HG02840 (cell line): ENCODE measurements at regions not wholly inside any gene's neighbourhood (a gene's known extent, or its start where the extent isn't known, plus 50 kb on each side); places are given as distances from the start of the nearest gene placed in this dataset.
"Not testable (repeated sequence)": the region's sequence is repeated elsewhere in the genome, so short reads cannot be mapped to it uniquely, and the experiment has no call there.

Source experiments
- ATAC-seq: cut with Tn5 transposase; IDR thresholded peaks from one replicate; pipeline ENCODE4 v1.9.1; 2021; ENCODE audit warnings: mild to moderate bottlenecking, moderate library complexity, moderate number of reproducible peaks; ENCODE audit not compliant: unreplicated experiment, low FRiP score

DNA sequence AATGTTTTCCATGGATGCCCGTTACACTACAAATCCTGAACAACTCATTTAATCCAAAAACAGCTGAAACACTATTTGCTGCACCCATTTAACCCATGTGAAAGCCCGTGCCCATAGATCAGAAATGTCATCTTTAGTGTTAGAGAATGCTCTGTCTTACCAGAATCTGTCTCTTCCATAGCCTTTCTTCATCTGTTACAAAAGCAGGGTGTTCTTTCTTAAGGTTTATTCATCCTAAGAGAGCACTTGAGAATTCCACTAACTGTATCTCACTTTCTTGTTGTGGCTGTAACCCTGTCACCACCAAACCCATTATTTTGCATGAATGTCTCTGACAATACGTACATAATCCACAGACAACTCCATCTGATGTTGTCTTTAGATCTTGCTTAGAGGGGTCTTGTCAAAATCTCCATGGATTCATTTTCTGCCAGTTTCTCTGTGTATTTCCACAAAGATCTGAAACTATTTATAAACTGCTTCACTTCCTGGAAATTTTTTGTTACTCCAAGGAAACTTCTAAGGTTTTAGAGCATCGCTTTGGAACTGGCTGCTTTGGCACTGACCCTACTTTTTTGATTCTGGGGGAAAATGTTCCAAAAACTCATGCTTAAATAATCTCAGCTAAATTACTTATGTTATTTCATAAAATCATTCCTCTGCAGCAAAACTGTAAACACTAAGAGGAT lies 167.8 kb upstream of the CCDC54 start:
- no peak for ATAC-seq

DNA sequence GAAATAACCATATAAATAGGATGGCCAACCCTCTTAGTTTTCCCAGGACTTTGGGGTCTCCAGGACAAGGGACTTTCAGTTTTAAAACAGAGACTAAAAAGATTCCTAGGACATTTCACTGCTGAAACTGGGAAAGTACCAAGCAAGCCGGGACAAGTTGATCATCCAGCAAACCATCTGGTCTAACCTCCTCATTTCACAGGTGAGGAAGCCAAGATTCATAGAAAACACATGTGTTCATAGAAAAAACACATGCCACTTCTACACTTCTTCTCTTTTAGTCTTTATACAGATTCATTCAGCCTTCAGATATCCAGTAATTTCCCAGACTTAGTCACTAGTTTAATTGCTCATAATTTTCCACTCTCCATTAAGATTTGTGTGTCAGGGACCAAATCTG lies 165.6 kb upstream of the CCDC54 start:
- no peak for ATAC-seq

DNA sequence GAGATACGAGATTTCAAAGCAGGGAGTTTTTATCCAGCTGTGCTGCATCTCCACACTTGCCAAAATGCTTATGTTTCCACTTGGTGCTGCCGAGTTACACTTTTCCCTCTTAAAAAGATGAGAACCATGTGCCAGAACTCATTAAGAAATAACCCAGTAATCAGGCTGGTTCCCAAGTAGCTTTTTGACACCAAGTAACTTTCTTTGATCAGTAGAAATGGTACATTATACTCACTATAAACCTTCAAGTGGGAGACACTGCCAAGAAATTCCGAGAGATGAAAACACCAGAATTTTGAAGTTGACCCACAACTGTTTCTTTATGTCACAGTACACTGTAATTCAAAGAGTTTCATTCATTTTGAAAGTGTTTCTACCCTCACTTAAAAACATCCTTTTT lies 164.6 kb upstream of the CCDC54 start:
- no peak for ATAC-seq

DNA sequence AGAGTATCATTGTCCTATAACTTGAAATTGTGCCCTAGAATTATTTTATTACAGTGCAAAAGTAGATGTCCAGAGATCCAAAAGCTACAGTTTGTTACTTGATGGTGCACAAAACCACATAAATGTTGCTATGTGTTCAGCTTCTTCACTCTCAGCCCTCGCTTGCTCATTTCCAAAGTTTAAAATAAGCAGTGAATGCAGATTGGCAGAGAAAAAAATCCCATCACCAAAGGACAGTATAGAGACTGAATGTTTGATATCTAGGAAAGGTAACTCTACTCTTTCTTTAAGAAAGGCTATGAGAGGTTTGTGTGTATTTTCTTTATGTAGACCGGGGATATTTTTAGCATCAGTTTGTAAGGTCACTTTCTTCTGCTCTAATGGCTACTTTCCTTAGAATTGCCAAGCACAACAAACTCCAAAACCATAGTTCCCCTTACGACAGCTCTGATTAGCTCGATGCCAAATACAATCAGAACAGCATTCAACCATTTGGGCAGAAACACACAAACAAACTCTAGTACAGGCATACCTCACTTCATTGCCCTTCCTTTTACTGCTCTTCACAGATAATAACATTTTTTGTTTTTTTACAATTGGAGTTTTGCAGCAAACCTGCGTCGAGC lies 164.1 kb upstream of the CCDC54 start:
- ATAC-seq: no peak

DNA sequence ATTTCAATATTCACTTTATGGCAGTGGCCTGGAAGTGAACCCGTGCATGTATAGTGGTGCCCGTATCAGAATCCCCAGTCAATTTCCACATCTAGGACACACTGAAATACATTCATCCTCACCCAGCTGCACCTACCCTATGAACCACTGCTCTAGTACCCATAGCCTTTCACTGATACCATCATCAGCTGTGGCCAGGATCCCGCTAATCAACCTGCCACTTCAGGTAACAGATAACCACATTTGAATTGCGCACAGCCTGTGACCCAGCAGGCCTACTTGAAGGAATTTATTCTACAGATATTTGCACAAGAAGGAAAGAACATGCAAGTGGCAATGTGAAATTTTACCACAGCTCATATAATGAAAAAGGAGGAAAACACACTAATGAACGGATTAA lies 161.0 kb upstream of the CCDC54 start:
- no peak for ATAC-seq

DNA sequence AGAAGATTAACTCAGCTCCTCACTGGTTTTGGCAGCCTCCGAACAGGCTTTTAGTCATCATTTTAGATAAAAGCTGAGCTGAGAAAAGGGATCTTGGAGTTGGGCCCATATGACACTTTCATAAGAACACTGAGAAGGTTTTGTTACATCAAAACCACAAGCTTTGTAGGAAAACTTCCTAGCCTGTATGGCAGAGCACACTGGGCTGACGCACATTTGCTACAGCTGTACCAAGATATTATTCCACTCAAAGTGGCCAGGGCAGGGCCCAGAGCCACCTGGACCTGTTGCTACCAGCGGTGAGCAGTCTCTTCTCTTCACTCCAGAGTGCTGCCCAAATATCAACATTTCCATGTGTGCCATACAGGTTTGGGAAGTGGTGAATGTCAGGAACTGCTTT lies 160.5 kb upstream of the CCDC54 start:
- no peak for ATAC-seq

DNA sequence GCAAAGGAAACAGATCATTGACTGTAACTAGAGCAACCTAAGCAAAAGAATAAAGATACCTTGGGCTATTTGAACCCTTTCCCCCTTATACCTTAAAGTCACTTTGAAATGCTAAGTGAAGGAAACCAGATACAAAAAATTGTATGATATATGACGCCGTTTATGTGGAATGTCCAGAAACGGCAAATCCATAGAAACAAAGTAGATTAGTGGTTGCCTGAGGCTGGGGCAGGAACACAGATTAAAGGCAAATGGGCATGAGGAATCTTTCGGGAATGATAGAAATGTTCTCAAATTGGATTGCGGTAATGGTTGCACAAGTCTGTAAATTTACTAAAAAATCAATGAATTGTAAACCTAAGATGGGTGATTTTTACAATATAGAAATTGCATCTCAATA lies 160.1 kb upstream of the CCDC54 start:
- no peak for ATAC-seq

DNA sequence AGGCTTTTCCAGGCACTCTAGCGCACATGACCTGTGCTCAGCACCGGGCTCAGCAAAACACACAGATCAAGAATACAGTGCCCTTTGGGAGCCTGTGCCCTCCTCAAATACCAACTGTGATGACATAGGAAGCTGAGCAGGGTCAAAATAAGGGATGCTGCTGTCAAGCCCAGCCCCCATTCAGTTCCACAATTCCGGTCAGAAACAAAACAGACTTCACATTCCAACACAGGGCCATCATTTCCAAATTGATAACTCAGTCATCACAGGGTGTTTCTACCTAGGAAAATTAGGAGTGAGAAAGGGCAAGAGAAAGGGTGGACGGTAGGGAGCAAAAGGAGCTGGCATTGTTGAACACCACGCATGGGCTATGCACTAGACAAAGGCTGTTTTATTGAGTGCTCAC lies 158.4 kb upstream of the CCDC54 start:
- ATAC-seq: no peak

DNA sequence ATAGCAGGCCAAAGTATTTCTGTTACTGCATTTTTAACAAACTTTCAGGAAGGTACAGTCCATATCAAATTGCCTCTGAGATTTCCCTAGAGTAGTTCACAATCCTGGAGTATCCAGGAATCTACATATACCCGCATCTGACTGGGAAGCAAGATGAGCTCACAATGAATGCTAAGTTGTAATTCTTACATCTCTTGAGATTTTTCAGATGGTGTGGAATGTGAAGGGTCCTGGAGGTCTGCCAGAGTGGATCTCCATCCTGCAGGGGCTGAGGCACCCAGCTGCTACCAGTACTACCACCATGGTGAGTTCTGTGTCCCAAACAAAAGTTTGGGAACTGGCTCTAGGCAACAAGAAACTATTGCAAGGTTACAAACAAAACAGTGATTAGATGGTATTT lies 156.7 kb upstream of the CCDC54 start:
- no peak for ATAC-seq

DNA sequence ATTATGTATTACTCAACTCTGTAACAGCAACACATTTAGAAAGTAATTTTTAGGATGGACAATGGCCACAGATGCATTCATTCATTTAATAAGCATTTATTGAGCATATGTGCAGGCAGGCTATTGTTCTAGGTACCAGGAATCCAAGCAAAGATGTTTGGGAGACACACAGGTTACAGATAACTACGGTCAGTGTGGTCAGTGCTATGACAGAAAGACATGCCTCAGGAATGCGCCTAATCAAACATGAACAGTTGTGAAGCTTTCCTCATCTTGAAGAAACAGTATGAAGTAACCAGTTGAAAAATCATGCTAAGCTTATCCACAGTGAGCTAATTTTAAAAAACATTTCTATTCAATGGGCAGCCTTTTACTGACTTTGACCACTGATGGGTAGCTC lies 155.4 kb upstream of the CCDC54 start:
- no peak for ATAC-seq

DNA sequence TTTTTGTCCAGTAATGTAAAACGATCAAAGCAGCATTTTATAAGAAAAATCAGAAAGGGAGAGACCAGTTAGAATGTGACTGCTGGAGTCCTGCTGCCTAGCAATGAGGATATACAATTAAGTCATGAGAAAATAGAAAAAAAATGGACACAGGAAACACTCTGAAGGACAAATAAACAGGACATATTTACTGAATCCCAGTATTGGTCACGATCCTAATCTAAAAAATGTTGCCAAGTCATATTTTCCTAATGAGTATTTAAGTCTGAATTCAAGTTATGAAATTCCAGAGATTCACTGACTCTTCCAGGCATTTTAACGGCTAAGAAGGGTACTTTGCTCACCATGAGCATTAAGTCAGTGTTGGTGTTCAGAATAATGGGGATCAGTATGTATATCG lies 154.3 kb upstream of the CCDC54 start:
- no peak for ATAC-seq

DNA sequence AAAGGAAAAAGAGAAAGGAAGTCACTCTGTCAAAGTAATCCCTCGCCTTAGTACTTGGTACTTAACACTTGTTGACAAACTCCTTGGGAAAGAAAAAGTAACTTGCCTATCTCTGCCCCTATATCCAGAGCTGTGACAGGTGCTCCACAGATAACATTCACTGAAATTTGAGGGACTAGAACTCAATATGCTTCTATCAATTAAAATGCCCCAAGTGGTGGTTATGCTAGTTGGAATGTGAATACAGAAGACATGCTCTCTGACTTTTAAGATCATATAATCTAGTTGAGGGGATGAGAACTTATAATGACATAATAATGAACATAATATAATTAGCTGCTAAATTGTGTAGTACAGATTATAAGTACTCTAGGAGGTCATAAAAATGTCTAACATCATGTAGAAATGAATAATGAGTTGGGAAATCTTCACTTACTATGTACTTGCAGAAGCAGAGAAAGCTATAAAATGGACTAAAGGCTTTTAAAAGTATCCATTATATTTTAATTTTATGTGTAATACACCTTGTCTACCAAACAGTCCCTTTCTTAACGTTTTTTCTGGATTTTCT lies 153.1 kb upstream of the CCDC54 start:
- ATAC-seq: no peak

DNA sequence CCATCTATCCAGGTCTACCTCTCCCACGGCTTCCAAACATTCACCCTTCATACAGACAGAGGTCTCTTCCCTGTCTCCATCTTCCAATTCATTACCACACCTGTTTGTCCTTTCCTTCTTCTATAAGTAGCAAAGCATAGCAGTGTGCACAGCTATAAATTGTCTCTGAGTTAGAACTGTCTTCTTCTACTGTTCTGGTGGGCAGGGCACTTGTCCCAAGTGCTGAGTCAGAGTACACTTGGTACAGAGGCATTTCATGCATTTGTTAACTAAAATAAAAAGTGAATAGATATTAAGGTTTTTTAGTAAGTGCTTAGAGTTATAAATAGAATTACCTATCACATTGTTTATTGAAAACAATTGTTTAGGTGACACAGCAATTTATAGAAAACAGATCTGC lies 150.1 kb upstream of the CCDC54 start:
- no peak for ATAC-seq

DNA sequence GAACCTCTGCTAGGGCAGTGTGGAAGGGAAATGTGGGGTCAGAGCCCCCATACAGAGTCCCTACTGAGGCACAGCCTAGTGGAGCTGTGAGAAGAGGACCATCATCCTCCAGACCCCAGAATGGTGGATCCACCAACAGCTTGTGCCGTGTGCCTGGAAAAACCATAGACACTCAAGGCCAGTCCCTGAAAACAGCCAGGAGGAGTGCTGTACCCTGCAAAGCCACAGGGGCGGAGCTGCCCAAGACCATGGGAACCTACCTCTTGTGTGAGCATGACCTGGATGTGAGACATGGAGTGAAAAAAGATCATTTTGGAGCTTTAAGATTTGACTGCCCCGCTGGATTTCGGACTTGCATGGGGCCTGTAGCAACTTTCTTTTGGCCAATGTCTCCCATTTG lies 143.4 kb upstream of the CCDC54 start:
- not testable (repeated sequence) for ATAC-seq

DNA sequence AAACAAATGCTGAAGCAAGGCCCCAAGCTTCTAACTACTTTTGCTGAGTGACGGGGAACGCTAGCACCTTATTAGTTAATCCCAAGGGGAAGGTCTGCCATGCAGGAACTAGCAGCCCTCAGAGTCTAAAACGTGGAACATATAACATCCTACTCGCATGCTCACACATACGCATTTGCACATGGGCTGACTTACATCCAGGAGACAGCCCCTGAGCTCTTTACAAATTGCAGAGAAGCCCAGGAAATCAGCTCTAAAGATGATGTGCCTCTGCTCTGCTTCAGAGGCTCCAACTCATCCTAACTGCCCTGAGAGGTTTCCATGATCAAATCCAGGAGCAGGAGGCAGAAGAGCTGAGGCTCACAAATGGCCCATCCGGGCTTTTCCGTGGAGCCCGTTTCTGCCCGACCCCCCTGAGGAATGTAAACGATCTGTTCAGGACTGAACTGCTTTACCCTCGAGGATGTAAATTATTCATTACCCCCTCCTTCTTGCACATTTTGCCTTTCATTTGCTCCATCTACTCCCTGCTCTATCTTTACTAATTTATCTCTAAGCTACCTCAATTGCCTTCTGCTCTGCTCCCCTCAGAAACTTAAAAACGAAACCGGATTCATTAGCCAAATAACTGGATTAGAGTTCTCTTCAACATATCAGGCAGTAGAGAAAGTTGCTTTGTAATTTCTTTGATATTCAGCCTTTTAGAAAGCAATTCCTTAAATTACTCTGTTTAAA lies 141.9 kb upstream of the CCDC54 start:
- no peak for ATAC-seq

DNA sequence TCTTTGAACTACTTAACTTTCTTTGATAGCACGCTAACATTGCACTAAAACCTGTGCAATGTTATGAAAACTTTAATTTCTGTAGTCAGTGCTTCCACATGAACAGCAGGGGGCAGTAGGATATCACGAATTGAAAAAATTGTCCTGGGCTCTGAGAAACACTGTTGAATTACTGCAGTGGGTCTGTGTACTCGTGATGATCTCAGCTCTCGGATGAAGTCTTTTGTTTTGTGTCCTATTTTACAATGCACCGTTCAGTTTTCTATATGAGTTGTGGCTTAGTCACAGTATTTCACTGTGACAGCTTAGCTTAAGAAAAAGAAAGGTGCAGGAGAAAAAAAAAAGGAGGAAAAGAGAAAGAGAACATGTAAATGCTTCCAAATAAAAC lies 141.3 kb upstream of the CCDC54 start:
- ATAC-seq: no peak

DNA sequence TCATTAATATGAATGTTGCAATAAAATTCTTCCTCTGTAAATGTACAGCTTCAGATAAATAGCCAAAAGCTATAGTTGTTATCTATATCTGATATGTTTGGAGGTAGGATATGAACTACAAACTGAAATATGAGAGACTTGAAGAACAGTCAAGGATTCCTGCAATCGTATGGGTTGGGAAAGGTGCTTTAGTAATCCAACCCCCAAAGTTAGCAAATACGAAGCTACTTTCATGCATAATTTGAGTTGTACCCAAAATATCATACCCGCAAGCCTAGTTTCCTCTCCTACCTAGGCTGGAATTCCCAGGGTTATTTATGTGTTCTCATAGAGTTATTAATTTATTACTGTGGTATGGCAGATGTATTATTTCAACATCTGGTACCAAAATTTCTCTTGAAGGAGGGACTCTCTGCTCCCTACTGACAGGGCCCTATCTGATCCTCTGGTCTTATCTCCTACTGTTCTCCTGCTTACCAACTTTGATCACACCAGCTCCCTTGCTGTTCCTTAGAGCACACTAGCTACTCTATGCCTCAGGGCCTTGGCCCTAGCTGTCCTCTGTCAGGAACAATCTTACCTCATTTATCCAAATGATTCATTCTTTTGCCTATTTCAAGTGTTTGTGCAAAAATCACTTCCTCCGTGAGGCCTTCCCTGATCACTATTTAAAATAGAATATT lies 140.4 kb upstream of the CCDC54 start:
- ATAC-seq: no peak

DNA sequence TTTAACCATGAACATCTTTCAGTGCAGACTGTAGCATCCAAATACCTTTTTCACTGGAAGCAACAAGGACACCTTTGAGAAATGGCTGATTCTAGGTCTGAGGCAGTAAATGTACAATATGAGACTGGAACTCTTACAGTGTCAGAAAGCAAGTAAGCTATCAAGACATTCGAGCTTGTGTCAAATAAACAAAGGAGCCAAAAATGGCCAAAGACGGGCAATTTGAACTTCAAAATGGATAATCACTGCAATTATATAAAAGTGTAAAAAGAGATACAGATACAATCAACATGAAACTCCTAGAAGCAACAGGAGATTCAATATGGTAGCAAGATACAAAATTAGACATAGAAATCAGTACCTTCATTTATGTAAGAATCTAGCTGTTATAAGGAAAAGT lies 138.5 kb upstream of the CCDC54 start:
- no peak for ATAC-seq

DNA sequence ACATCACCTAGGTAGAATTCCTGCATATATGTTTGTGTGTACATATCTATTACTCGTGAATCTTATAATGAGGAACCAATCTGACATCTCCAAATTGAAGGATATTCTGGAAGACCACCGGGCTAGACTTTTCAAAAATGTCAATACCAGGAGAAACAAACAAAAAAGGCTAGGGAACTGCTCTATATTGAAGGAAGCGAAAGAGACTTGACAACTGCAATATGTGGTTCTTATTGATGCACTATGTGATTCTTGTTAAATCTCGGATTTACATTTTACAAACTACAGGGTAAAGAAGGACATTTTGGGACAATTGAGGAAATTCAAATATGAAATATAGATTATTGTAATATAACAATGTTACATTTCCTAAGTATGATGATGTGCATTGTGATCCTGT lies 137.5 kb upstream of the CCDC54 start:
- no peak for ATAC-seq

DNA sequence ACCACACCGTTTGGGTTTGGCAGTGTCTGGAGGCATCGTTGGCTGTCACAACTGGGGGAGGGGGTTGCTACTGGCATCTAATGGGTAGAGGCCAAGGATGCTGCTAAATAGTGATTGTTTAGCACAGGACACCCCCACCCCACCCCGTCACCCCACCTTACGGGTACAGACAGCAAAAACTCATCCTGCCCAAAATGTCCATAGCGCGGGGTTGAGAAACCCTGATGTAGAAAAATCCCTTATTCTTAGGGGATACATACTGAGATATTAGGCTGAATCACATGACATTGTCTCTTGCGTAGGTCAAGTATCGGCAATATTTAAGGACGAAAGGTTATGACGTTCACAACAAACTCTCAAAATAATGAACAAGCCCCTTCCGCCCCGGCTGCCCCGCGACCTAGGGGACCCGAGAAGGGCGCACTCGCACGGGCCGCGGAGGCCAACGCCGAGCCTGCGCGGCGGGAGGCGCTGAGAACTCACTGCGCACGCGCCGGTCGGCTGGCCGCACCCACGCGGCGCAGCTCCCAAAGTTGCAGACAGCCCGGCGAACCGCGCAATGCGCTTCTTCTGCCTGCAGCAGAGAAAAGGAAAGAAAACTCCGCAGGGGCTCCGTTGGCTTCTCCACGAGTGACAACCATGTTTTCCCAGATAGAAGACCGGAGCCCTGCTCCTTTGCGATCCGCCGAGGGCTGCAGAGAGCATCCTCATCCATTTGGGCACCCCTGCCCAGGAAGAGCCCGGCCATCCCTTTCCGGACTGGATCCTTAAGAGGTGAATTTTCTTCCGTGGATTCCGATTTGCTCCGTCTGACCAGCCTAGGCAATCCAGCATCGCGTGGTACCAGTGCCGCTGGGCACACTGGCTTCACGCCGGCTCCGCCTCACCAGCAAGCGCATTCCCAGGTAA lies 136.8 kb upstream of the CCDC54 start:
- ATAC-seq: peak; percentile 84
